AG09319 (cell line): ENCODE measurements at regions not wholly inside any gene's neighbourhood (a gene's known extent, or its start where the extent isn't known, plus 50 kb on each side); places are given as distances from the start of the nearest gene placed in this dataset.

Experiments used
- DNase-seq: peaks from one replicate; pipeline ENCODE4 v3.0.0-alpha.2; 2010; ENCODE audit warnings: low read depth; ENCODE audit errors: extremely low read depth
- CTCF ChIP-seq: IDR thresholded peaks from 2 replicates; pipeline ENCODE4 v1.5.1; 2011; ENCODE audit warnings: low read depth, mild to moderate bottlenecking, inconsistent platforms, low read length, moderate library complexity

GRCh38 chr6:121526282-121526681 lies 90.8 kb downstream of the GJA1 start:
- TF ChIP-seq CTCF: no peak
- DNase-seq: no peak

- DNase-seq: no peak
- TF ChIP-seq CTCF: no peak
Observed at GRCh38 chr6:121531658-121532169, 96.3 kb downstream of the GJA1 start.

GRCh38 chr6:121533321-121533841 lies 97.9 kb downstream of the GJA1 start:
- no peak for TF ChIP-seq CTCF
- DNase-seq: no peak

GRCh38 chr6:121535777-121536176 lies 100.3 kb downstream of the GJA1 start:
- TF ChIP-seq CTCF: no peak
- DNase-seq: no peak

GRCh38 chr6:121536345-121536744 lies 100.9 kb downstream of the GJA1 start:
- DNase-seq: no peak
- TF ChIP-seq CTCF: no peak

- DNase-seq: no peak
- TF ChIP-seq CTCF: no peak
Observed at GRCh38 chr6:121539439-121539838, 104.0 kb downstream of the GJA1 start.

- DNase-seq: no peak
- no peak for TF ChIP-seq CTCF
Observed at GRCh38 chr6:121540210-121540609, 104.8 kb downstream of the GJA1 start.
